Stimulated activated effector memory CD8-positive, alpha-beta T cell treated with anti-CD3 and anti-CD28 coated beads, Interleukin-12 subunit alpha, Interleukin-12 subunit beta, amount 100 ng/mL, for 72 hours (primary cell): ENCODE measurements at regions not wholly inside any gene's neighbourhood (a gene's known extent, or its start where the extent isn't known, plus 50 kb on each side); places are given as distances from the start of the nearest gene placed in this dataset.

ENCODE experiments used
- ATAC-seq: fragments of 150-1000 bp; cut with Tn5 transposase; 2 replicates; pipeline ENCODE4 v1.10.0; 2021
- DNase-seq, 2 donors: peaks; one replicate each; pipeline ENCODE4 v3.0.0; 2021 to 2022; ENCODE audit warnings: low spot score in 2 of 2
- H3K27ac Mint-ChIP-seq: one replicate; pipeline ENCODE4 v1.8.0; 2022; ENCODE audit warnings: mild to moderate bottlenecking, mixed read lengths
- H3K36me3 Mint-ChIP-seq: one replicate; pipeline ENCODE4 v1.8.0; 2022; ENCODE audit warnings: mild to moderate bottlenecking, mixed read lengths
- H3K4me1 Mint-ChIP-seq: one replicate; pipeline ENCODE4 v1.8.0; 2022; ENCODE audit warnings: mixed read lengths
- H3K4me3 Mint-ChIP-seq: one replicate; pipeline ENCODE4 v1.8.0; 2022; ENCODE audit warnings: mild to moderate bottlenecking, mixed read lengths
- H3K9me3 Mint-ChIP-seq: one replicate; pipeline ENCODE4 v1.8.0; 2022; ENCODE audit warnings: mixed read lengths

DNA sequence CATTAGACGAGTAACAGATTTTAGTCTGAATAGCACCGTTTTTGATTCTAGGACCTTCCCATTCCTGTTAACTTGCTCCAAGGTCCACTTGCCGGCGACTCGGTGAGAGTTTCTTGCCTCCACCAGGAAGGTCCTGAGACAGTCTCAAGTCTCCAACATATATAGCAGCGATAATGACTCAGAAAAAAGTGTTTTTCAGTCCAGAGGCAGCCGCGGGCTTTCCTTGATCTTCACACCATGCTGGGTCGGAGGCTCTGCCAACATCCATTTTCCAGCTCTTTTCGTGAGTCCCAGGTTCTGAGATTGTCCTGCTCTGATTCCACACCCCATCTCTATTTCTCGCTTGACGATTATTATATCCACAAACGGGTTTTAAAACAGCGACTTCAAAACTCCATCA is 170.5 kb downstream of the GPX5 start:
- Mint-ChIP-seq H3K36me3 (no peaks in the 10 kb centered on the region), H3K4me3 (no peak overlapping the region), H3K4me1 (peaks cover 14% of the 10 kb centered on the region), H3K27ac (no peak overlapping the region), H3K9me3 (no peaks in the 10 kb centered on the region)
- ATAC-seq: no peak
- DNase-seq: no peak

DNA sequence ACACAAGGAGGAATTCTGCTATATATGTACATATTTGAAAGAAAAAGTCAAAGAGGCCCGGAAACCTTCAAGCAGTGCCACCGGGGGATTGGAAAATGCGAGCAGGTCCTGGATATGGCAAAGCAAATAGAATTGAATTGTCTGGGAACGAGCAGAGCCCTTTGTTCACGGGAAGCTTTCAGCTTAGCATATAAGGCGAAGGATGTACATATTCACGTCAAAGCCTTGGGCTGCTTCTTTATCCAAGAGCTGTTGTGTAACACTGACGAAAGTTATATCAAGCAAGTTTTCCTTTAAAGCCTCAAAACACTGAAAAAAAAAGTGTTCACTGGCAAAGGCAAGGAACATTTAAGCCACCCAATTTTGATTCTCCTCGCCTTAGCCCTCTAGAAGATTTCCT is 171.0 kb downstream of the GPX5 start:
- Mint-ChIP-seq H3K4me1 (peaks cover 14% of the 10 kb centered on the region), H3K36me3 (no peaks in the 10 kb centered on the region), H3K9me3 (no peaks in the 10 kb centered on the region), H3K27ac (no peak overlapping the region), H3K4me3 (no peak overlapping the region)
- no peak for DNase-seq
- no peak for ATAC-seq

DNA sequence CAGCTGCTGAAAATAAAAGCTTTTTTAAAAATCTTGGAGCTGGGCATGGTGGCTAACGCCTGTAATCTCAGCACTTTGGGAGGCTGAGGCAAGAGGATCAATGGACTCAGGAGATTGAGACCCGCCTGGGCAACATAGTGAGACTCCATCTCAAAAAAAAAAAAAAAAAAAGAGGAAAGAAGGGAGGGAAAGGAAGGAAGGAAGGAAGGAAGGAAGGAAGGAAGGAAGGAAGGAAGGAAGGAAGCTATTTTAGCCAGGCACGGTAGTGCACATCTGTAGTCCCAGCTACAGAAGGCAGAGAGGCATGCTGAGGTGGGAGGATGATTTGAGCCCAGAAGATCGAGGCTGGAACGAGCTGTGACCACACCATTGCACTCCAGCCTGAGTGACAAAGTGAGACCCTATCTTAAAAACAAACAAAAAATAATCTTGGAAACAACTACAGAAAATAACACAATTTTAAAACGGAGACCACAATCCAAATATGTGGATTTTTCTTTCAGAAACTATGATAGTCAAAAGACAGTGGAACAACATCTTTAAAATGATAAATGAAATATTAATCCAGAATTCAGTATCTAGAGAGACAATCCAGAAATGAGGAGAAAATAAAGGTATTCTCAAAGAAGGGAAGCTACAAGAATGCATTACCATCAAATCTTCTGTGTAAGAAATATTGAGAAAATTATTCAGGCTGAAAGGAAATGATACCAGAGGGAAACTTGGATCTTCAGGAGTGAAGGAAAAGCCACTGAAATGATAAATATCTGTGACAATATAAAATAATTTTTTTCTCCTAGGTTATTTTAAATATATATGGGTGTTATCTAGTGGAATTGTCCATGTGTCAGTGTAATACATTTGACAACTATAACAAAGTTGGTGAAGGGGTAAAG is 182.0 kb downstream of the GPX5 start:
- no peak overlapping the region for H3K4me3 Mint-ChIP-seq
- ATAC-seq (no peak), DNase-seq (no peak)
- H3K4me1 Mint-ChIP-seq: peaks cover 12% of the 10 kb centered on the region
- no peak overlapping the region for H3K27ac Mint-ChIP-seq
- peaks cover 16% of the 10 kb centered on the region for H3K9me3 Mint-ChIP-seq
- H3K36me3 Mint-ChIP-seq: peaks cover 6% of the 10 kb centered on the region

DNA sequence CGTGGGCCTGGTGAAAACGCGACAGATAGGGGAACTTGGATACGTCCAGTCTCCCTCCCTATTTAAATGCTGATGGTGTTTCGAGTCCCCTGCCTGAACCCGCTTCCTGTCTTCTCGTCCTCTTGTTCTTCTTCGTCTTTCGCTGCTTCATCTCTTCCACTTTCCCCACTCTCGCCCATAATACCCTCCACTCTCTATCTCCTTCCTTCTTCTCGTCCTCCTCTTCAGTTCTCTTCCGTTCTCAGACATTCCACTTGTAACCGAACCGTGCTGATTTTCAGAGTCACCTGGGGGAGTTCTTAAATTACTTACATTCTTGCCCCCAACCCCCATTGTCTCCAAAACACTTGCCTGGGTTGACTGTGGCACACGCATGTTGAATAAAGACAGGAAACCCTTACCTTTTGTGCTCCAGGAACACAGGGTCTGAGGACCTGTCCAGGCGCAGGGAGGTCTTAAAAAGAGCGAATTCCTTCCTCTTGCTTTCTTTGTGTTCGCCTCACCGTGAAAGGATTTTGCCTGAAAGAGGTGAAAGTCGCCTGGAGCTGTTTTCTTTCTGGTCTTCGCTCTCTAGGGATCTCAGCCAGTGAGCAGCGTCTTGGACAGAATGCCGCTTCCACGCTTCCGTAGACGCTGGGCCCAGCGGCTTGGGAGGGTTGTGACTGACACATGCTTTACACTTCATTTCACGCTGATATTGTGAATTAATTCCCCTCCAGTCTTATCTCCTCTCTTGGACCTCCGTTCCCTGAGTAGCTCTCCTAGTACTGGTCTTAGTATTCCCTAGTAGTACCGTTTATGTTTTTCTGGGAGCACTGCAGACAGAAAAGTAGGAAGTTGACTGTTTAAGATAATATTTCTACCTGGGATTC is 184.0 kb downstream of the GPX5 start:
- no peak overlapping the region for H3K27ac Mint-ChIP-seq
- DNase-seq (no peak), ATAC-seq (no peak)
- peaks cover 11% of the 10 kb centered on the region for H3K36me3 Mint-ChIP-seq
- H3K4me1 Mint-ChIP-seq: peaks cover 12% of the 10 kb centered on the region
- peak overlapping the region; percentile 48 for H3K4me3 Mint-ChIP-seq
- H3K9me3 Mint-ChIP-seq: peaks cover 16% of the 10 kb centered on the region

DNA sequence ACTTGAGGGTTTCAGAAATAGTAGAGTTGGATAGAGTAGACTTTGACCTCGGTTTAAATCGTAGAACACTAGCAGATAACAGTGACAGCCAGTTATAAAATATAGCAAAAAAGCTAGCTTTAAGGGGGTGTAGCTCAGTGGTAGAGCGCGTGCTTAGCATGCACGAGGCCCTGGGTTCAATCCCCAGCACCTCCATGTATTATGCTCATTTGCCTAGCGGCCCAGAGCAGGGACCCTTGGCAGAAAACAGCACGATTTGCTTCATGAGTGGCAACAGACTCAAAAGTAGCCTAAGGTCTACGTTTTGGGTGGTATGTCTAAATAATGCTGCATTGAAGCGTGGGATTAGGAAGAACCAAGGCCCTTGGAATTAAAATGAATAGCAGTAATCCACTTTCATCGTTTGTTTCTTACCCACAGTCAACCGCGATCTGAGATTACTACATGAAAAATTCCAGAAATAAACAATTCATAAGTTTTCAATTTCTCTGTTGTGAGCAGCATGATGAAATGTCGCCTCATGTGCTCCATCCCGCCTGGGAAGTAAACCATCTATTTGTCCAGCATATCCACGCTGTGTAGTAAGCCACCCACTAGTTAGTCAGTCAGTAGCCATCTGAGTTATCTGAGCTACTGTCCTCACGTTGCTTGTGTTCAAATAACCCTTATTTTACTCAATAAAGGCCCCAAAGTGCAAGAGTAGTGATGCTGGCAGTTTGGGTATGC is 184.9 kb downstream of the GPX5 start:
- Mint-ChIP-seq H3K36me3 (peaks cover 11% of the 10 kb centered on the region), H3K27ac (no peak overlapping the region), H3K4me3 (no peak overlapping the region), H3K4me1 (peaks cover 12% of the 10 kb centered on the region), H3K9me3 (peaks cover 16% of the 10 kb centered on the region)
- ATAC-seq (peak; percentile 38), DNase-seq (no peak)

DNA sequence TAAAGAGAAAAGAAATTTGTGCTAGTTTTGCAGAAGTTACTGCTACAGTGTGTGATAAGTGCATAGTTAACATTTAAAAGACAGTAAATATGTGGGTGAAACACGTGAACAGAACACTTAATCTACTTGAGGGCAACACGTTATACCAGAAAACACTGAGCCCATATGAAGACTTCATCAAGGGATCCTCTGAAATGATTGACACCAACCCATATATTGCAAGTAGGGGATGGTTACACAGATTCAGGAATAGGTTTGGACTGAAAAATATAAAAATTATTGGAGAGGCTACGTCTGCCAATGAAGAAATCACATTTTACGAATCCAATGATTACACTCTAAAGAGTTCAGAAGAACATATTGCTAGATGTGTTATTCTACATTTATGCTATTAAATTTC is 185.6 kb downstream of the GPX5 start:
- Mint-ChIP-seq H3K27ac (no peak overlapping the region), H3K4me1 (peaks cover 12% of the 10 kb centered on the region), H3K4me3 (no peak overlapping the region), H3K9me3 (peaks cover 16% of the 10 kb centered on the region), H3K36me3 (peaks cover 11% of the 10 kb centered on the region)
- DNase-seq: no peak
- no peak for ATAC-seq

DNA sequence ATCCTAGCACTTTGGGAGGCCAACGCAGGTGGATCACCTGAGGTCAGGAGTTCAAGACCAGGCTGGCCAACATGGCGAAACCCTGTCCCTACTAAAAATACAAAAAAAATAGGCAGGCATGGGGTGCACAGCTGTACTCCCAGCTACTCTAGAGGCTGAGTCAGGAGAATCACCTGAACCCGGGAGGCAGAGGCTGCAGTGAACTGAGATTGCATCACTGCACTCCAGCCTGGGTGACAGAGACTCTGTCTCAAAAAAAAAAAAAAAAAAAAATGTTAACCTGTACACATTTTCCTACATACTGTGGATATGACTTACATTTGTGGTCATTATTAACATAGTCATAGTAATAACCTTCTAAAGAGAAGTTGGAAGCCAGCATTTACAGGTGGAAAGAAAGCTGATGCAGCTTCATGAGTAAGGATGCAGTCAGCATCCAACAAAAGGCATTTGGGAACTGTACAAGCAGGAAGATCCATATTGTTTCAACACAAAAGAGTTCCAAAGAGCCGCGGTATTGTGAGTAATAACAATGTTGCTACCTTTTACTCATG is 186.2 kb downstream of the GPX5 start:
- ATAC-seq (peak; percentile 75), DNase-seq (no peak)
- Mint-ChIP-seq H3K4me1 (peaks cover 12% of the 10 kb centered on the region), H3K36me3 (peaks cover 11% of the 10 kb centered on the region), H3K4me3 (no peak overlapping the region), H3K27ac (no peak overlapping the region), H3K9me3 (peaks cover 15% of the 10 kb centered on the region)

DNA sequence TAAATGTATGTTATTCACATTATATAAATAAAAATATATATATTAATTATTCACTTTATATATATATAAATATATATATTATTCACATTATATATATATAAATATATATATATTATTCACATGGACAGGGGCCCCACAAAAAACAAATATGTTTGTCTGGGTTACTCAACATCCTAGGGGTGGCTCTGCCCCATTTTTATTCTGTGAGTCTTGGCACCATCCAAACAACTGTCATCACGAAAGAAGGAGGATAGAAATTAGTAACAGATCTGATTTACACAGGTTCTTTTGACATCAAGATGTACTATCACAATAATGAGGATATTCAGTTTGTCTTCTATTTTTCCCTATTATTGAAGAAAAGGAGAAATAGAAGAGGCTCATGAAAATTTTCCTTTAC is 187.3 kb downstream of the GPX5 start:
- no peak overlapping the region for H3K4me3 Mint-ChIP-seq
- no peak overlapping the region for H3K27ac Mint-ChIP-seq
- H3K4me1 Mint-ChIP-seq: peaks cover 12% of the 10 kb centered on the region
- DNase-seq: no peak
- H3K9me3 Mint-ChIP-seq: peaks cover 9% of the 10 kb centered on the region
- H3K36me3 Mint-ChIP-seq: peaks cover 11% of the 10 kb centered on the region
- ATAC-seq: peak; percentile 48

DNA sequence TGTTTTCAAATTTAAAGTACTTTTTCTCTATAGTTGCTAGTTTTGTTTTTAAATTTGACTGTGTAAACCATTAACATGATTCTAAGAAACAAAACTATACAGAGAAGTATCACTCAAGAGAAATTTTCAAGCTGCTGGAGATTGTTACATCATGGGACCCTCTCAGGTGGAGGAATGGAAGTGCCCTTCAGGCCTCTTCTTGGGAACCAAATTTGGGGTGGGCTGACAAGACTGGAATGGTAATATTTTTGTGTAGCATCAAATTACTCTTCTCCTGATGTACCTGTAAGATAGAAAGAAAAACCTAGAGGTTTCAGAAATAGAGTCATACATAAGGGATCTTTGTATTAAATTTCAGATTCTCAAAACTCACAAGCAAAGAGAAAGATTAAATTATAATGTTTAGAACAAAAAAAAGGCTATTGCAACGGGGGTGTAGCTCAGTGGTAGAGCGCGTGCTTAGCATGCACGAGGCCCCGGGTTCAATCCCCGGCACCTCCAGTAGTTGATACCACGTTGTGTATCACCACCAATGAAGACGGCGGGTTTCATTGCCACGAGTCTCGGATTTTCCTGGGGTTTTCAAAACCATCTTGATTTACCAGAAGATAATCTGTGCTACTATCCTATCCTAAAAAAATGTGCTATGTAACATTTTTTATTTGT is 193.7 kb downstream of the GPX5 start:
- peak; percentile 46 for ATAC-seq
- DNase-seq: peak in 1 of 2 donors; percentile 60
- Mint-ChIP-seq H3K27ac (no peak overlapping the region), H3K9me3 (no peaks in the 10 kb centered on the region), H3K36me3 (no peaks in the 10 kb centered on the region), H3K4me3 (no peak overlapping the region), H3K4me1 (no peaks in the 10 kb centered on the region)

DNA sequence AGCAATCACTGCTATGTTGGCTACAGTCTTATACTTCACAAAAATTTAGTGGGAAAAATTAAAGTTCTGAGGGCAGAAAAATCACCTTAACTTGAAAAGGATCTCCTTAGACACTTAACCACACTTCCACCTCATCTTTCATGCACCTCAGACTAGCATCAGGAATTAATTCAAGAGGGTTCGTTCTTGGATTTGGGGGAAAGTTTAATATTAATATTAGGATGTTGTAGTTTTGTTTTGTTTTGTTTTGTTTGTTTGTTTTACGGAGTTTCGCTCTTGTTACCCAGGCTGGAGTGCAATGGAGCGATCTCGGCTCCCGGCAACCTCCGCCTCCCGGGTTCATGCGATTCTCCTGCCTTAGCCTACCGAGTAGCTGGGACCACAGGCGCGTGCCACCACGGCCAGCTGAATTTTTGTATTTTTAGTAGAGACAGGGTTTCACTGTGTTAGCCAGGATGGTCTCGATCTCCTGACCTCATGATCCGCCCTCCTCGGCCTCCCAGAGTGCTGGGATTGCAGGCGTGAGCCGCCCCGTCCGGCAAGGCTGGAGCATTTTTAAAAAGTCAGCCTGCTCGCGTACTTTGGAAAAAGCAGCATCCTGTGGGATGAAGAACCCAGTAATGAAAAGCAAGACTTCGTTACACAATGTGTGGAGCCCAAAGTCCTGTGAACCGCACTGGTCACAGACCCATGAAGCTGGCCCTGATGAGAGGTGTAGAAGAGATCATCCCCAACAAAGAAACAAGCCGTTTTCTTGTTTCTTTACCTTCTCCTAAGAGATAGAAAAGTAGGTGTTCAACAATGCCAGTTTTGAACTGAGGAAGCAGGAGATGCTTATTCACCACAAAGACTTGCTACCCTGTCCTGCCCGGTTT is 194.9 kb downstream of the GPX5 start:
- DNase-seq: no peak
- H3K27ac Mint-ChIP-seq: no peak overlapping the region
- no peaks in the 10 kb centered on the region for H3K4me1 Mint-ChIP-seq
- H3K4me3 Mint-ChIP-seq: no peak overlapping the region
- H3K36me3 Mint-ChIP-seq: no peaks in the 10 kb centered on the region
- ATAC-seq: no peak
- no peaks in the 10 kb centered on the region for H3K9me3 Mint-ChIP-seq

DNA sequence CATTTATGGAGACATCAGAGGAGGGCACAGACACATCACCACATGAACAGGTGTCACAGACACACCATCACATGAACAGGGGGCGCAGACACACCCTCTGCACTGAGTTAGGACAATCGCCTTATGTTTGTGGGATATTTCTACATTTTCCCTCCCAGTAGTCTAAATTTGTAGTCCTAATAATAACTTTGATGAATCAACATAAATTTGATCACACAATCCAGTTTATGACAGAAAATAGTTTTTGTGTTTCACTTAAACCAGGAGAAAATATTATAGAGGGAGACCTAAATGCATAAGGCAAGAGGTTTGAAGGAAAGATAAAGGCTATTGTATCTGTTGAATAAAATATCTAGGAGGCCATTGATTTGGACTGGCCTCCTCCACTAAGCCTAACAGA is 195.7 kb downstream of the GPX5 start:
- Mint-ChIP-seq H3K9me3 (no peaks in the 10 kb centered on the region), H3K36me3 (no peaks in the 10 kb centered on the region), H3K4me1 (no peaks in the 10 kb centered on the region), H3K27ac (no peak overlapping the region), H3K4me3 (no peak overlapping the region)
- DNase-seq (no peak), ATAC-seq (no peak)

DNA sequence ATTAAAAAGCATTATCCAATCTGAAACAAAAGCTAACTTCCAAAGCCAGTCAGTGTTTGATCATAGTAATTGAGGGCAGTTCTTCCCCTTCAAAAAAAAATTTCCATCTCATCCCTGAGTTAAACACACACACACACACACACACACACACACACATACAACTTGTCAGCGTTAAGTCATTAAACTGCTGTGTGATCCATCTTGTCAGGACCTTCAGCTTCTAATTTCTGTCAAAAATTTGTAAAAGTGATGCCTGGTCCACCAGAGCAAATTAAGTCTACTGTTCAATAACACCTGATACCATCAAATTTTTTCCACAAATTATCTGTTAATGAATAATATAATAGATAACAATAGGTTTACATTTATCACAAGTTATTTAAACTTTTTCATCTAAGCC is 198.7 kb downstream of the GPX5 start:
- ATAC-seq (no peak), DNase-seq (no peak)
- peaks cover 15% of the 10 kb centered on the region for H3K4me1 Mint-ChIP-seq
- peaks cover 11% of the 10 kb centered on the region for H3K36me3 Mint-ChIP-seq
- H3K4me3 Mint-ChIP-seq: no peak overlapping the region
- H3K9me3 Mint-ChIP-seq: peaks cover 2% of the 10 kb centered on the region
- no peak overlapping the region for H3K27ac Mint-ChIP-seq

DNA sequence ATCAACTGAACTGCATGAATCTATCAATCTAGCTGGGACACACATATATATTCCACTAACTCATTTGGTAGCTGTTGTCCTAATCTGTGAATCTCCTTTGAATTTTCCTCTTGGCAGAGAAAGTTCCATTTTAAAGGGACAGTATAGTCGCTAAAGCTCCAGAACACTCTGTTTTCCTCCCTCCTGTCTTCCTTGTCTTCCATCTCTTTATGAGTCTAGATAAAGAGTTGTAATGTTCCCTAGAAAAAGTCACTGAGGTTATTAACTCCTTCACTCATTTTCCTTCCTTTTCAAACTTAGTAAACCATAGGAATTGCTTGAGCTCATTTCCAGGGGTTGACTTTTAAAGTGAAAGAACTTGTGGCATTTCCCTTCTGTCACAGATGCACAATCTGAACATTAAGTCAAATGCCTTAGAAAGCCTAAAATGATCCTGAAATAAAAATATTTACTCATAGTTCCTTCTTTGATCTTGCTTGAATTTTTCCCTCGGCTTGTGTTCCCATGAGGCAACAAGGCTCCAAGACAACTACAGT is 198.4 kb downstream of the TRIM27 start:
- ATAC-seq (no peak), DNase-seq (no peak)
- Mint-ChIP-seq H3K9me3 (peaks cover 2% of the 10 kb centered on the region), H3K4me3 (no peak overlapping the region), H3K27ac (no peak overlapping the region), H3K4me1 (peaks cover 17% of the 10 kb centered on the region), H3K36me3 (peaks cover 19% of the 10 kb centered on the region)
